HepG2 (cell line): ENCODE measurements at regions not wholly inside any gene's neighbourhood (a gene's known extent, or its start where the extent isn't known, plus 50 kb on each side); places are given as distances from the start of the nearest gene placed in this dataset.

Experiments used
- ATAC-seq: fragments of 200-7000 bp; cut with Tn5 transposase; 3 replicates; pipeline ENCODE4 v1.9.1; 2020; ENCODE audit warnings: mild to moderate bottlenecking, moderate library complexity
- BruUV-seq: library from RNA; stranded (reverse); fragments of 400-500 nt; replicated peaks from 2 replicates; lab custom pipeline; 2021; lab: Mats Ljungman, UMichigan
- CTCF ChIA-PET: fragments of 300-600 bp; formaldehyde crosslinking; extraction: SDS; loops from one replicate; lab custom pipeline; 2021; ENCODE audit warnings: low total read pairs, inconsistent platforms, low intra/inter-chr PET ratio; lab: Yijun Ruan, JAX
- POLR2A ChIA-PET: fragments of 350-600 bp; sonication (Branson Sonifier 250); formaldehyde crosslinking; loops from one replicate; lab custom pipeline; 2020; ENCODE audit warnings: antibody characterized with exemption, inconsistent platforms; lab: Yijun Ruan, JAX
- DNase-seq: peaks from one replicate; pipeline ENCODE4 v3.0.0-alpha.2; 2015; ENCODE audit warnings: low spot score
- FAIRE-seq: peaks from 3 replicates; lab custom pipeline; 2011; peaks lifted over from hg19 to GRCh38; lab: Jason Lieb, UNC
- H2AFZ ChIP-seq: one replicate; pipeline ENCODE4 v1.6.1; 2011; ENCODE audit warnings: low read length, inconsistent platforms
- H3K27ac ChIP-seq: fragments of 300-600 bp; 3 replicates; pipeline ENCODE4 v1.8.0; 2011; ENCODE audit warnings: mixed run types, mild to moderate bottlenecking, mixed read lengths, low read length, inconsistent platforms; ENCODE audit not compliant: insufficient read depth; ENCODE audit errors: extremely low read length
- H3K27me3 ChIP-seq, 2 experiments: fragments of 200-600 bp in 1 of 2; 2 replicates in 1 of 2; 3 replicates in 1 of 2; pipeline versions ENCODE4 v1.6.0 to v1.8.0; 2011; ENCODE audit warnings: low read length in 2 of 2, mild to moderate bottlenecking in 2 of 2, moderate library complexity in 2 of 2, inconsistent platforms in 1 of 2; ENCODE audit not compliant: insufficient read depth in 2 of 2, control insufficient read depth in 1 of 2
- H3K36me3 ChIP-seq, 2 experiments: fragments of 200-600 bp in 1 of 2; replicated peaks in 1 of 2; 2 replicates in 1 of 2; 3 replicates in 1 of 2; pipeline versions ENCODE4 v1.5.1 to v1.8.0; 2011; ENCODE audit warnings: low read length in 2 of 2, inconsistent platforms in 1 of 2; ENCODE audit not compliant: insufficient read depth in 2 of 2, control insufficient read depth in 1 of 2
- H3K4me1 ChIP-seq: 2 replicates; pipeline ENCODE4 v1.5.1; 2012; ENCODE audit warnings: low read length, inconsistent platforms; ENCODE audit not compliant: insufficient read depth
- H3K4me2 ChIP-seq: 2 replicates; pipeline ENCODE4 v1.6.0; 2011; ENCODE audit warnings: low read depth, low read length, inconsistent platforms
- H3K4me3 ChIP-seq, 3 experiments: fragments of 200-600 bp in 1 of 3; sonication (generic), shearing (Covaris generic) in 1 of 3; replicated peaks in 1 of 3; 2 replicates each; pipeline ENCODE4 v1.5.1; 2011 to 2016; ENCODE audit warnings: low read length in 3 of 3, inconsistent platforms in 2 of 3, low read depth in 2 of 3, mild to moderate bottlenecking in 2 of 3, control low read depth in 1 of 3, mixed read lengths in 1 of 3; ENCODE audit not compliant: insufficient read depth in 1 of 3
- H3K79me2 ChIP-seq: one replicate; pipeline ENCODE4 v1.6.1; 2011; ENCODE audit warnings: low read length, inconsistent platforms; ENCODE audit not compliant: insufficient read depth
- H3K9ac ChIP-seq: 2 replicates; pipeline ENCODE4 v1.6.0; 2011; ENCODE audit warnings: mild to moderate bottlenecking, low read depth, low read length, inconsistent platforms; ENCODE audit not compliant: insufficient read depth
- H3K9me3 ChIP-seq: 2 replicates; pipeline ENCODE4 v1.5.1; 2012; ENCODE audit warnings: mild to moderate bottlenecking, low read length
- H4K20me1 ChIP-seq: 2 replicates; pipeline ENCODE4 v1.6.0; 2011; ENCODE audit warnings: inconsistent platforms, mild to moderate bottlenecking, low read length, moderate library complexity; ENCODE audit not compliant: insufficient read depth
- AGO1 ChIP-seq: fragments of 200-400 bp; formaldehyde crosslinking; IDR thresholded peaks from 2 replicates; pipeline ENCODE4 v1.6.1; 2017; ENCODE audit warnings: mild to moderate bottlenecking, low read depth, low read length, moderate library complexity; ENCODE audit not compliant: poor library complexity, severe bottlenecking
- ARID2 ChIP-seq: sonication (generic); formaldehyde crosslinking; IDR thresholded peaks from 2 replicates; pipeline ENCODE4 v1.8.1; 2022; ENCODE audit warnings: mild to moderate bottlenecking, missing genetic modification reagents, borderline replicate concordance
- GMEB1 ChIP-seq: sonication (generic); formaldehyde crosslinking; IDR thresholded peaks from 2 replicates; pipeline ENCODE4 v1.5.1; 2020; ENCODE audit warnings: missing genetic modification reagents, mild to moderate bottlenecking, borderline replicate concordance
- GTF3A ChIP-seq: sonication (generic); formaldehyde crosslinking; conservative IDR thresholded peaks from 2 replicates; pipeline ENCODE4 v1.4.0; 2020; ENCODE audit warnings: mild to moderate bottlenecking, missing genetic modification reagents
- HMGXB4 ChIP-seq, 2 experiments: sonication (generic) in 1 of 2; formaldehyde crosslinking in 1 of 2; IDR thresholded peaks; 2 replicates each; pipeline versions ENCODE4 v1.4.0 to v1.6.1; 2018 to 2020; ENCODE audit warnings: missing genetic modification reagents in 2 of 2, borderline replicate concordance in 1 of 2, low read depth in 1 of 2, mild to moderate bottlenecking in 1 of 2, missing biosample characterization in 1 of 2
- KMT2A ChIP-seq: sonication (generic); formaldehyde crosslinking; IDR thresholded peaks from 2 replicates; pipeline ENCODE4 v1.4.0; 2020; ENCODE audit warnings: missing genetic modification reagents
- MYPOP ChIP-seq: sonication (generic); formaldehyde crosslinking; IDR thresholded peaks from 2 replicates; pipeline ENCODE4 v1.8.1; 2023; ENCODE audit warnings: mild to moderate bottlenecking, moderate library complexity, missing genetic modification reagents
- NR1H2 ChIP-seq: sonication (generic); formaldehyde crosslinking; IDR thresholded peaks from 2 replicates; pipeline ENCODE4 v1.8.1; 2022; ENCODE audit warnings: low read depth, missing genetic modification reagents, borderline replicate concordance
- POLR2AphosphoS5 ChIP-seq: IDR thresholded peaks from 2 replicates; pipeline ENCODE4 v1.6.1; 2012; ENCODE audit warnings: low read depth, low read length
- SRSF4 ChIP-seq: fragments of 200-400 bp; formaldehyde crosslinking; IDR thresholded peaks from one replicate; pipeline ENCODE4 v1.6.1; 2018; ENCODE audit warnings: mild to moderate bottlenecking, low read depth, low read length, moderate library complexity; ENCODE audit not compliant: poor library complexity, severe bottlenecking
- TEAD3 ChIP-seq: optimal IDR thresholded peaks from 2 replicates; pipeline ENCODE3; 2016; ENCODE audit warnings: borderline replicate concordance
- TFDP1 ChIP-seq: IDR thresholded peaks from 2 replicates; pipeline ENCODE4 v1.6.1; 2016; ENCODE audit warnings: missing compliant biosample characterization, missing genetic modification reagents, borderline replicate concordance
- ZNF143 ChIP-seq: sonication (generic); formaldehyde crosslinking; IDR thresholded peaks from 2 replicates; pipeline ENCODE4 v1.4.0; 2020; ENCODE audit warnings: missing genetic modification reagents
- ZNF44 ChIP-seq: sonication (generic); formaldehyde crosslinking; IDR thresholded peaks from 2 replicates; pipeline ENCODE4 v1.5.1; 2020; ENCODE audit warnings: mild to moderate bottlenecking, missing genetic modification reagents
- WGBS: methylation state at CpG from one replicate; pipeline ENCODE4 v1.1.6; 2017; ENCODE audit warnings: low lambda C conversion rate; 5-methylcytosine and 5-hydroxymethylcytosine counted together
- in situ Hi-C: cut with HindIII; loops from 2 replicates; pipeline ENCODE4 v1.10.0; 2017; ENCODE audit warnings: low pct_unique_long_range_greater_than_20kb; ENCODE audit not compliant: extremely low pct_ligation_motif_present
- intact Hi-C: fragments of 100-400 bp; cut with micrococcal nuclease; formaldehyde crosslinking; loops from one replicate; pipeline ENCODE4 v1.10.0; 2022; ENCODE audit not compliant: unreplicated experiment

GRCh38 chr18:37671119-37671518 is 105.5 kb upstream of the CELF4 start:
- H3K4me3 ChIP-seq = no peak overlapping the region
- POLR2A ChIA-PET = no interaction called here
- no peak overlapping the region for H3K9ac ChIP-seq
- no peak overlapping the region for H2AFZ ChIP-seq
- H3K9me3 ChIP-seq = no peaks in the 10 kb centered on the region
- intact Hi-C loops = no loop called here
- H3K36me3 ChIP-seq = no peaks in the 10 kb centered on the region
- H3K27ac ChIP-seq = no peak overlapping the region
- FAIRE-seq = no peak
- CTCF ChIA-PET = no interaction called here
- 0 out of 5 replicates have a peak, but pooled peaks cover 0 to 3% of the 10 kb centered on the region in 2 experiments for H3K27me3 ChIP-seq
- no TSS peak for BruUV-seq
- no peak for ATAC-seq
- no peaks in the 10 kb centered on the region for H4K20me1 ChIP-seq
- in situ Hi-C loops = no loop called here
- H3K4me1 ChIP-seq = no peaks in the 10 kb centered on the region
- 59% methylated on average over 13 of the region's 14 CpGs for WGBS
- H3K79me2 ChIP-seq = no peaks in the 10 kb centered on the region
- no peak overlapping the region for H3K4me2 ChIP-seq
- DNase-seq = no peak
- TF ChIP-seq AGO1 (no peak), HMGXB4 (CRISPR knock-in tag; IDR thresholded peaks at IDR 0.05; ENCODE audit: borderline replicate concordance in 1 of 2, low read depth in 1 of 2) (no peak), TFDP1 (CRISPR knock-in tag) (no peak), ZNF143 (no peak), NR1H2 (CRISPR knock-in tag) (no peak), GTF3A (CRISPR knock-in tag) (no peak), ARID2 (CRISPR knock-in tag) (no peak), TEAD3 (no peak), GMEB1 (CRISPR knock-in tag) (no peak), MYPOP (CRISPR knock-in tag) (no peak), KMT2A (CRISPR knock-in tag) (no peak), SRSF4 (no peak), ZNF44 (CRISPR knock-in tag) (no peak), POLR2AphosphoS5 (no peak)
